Nucleus accumbens (tissue), 56 donors: ENCODE measurements at regions not wholly inside any gene's neighbourhood (a gene's known extent, or its start where the extent isn't known, plus 50 kb on each side); places are given as distances from the start of the nearest gene placed in this dataset.

Source experiments
- DNase-seq, 56 donors: peaks; one replicate each; lab custom pipeline; 2025; lab: John Stamatoyannopoulos, UW

GRCh38 chr1:34590211-34590623, 164.6 kb upstream of the GJB5 start:
- peak in 35 of 56 donors; percentile 1 to 73 (median 30) for DNase-seq

GRCh38 chr1:34591751-34592629, 162.9 kb upstream of the GJB5 start:
- DNase-seq, result peak in 1 of 56 donors; percentile 6

GRCh38 chr1:34597877-34598514, 156.9 kb upstream of the GJB5 start:
- peak in 52 of 56 donors; percentile 2 to 90 (median 47) for DNase-seq

- DNase-seq, result peak in 14 of 56 donors; percentile 1 to 43 (median 12)
These were observed 151.9 kb upstream of the GJB5 start for GRCh38 chr1:34602907-34603306.

GRCh38 chr1:34603594-34603993, 151.3 kb upstream of the GJB5 start:
- DNase-seq, result no peak

- DNase-seq, result no peak
These were observed 148.3 kb upstream of the GJB5 start for GRCh38 chr1:34606504-34606903.

- no peak for DNase-seq
These were observed 144.8 kb upstream of the GJB5 start for GRCh38 chr1:34610063-34610462.

- DNase-seq, result no peak
These were observed 143.3 kb upstream of the GJB5 start for GRCh38 chr1:34611571-34611970.

GRCh38 chr1:34612091-34612827, 142.6 kb upstream of the GJB5 start:
- no peak for DNase-seq

- DNase-seq, result no peak
These were observed 137.3 kb upstream of the GJB5 start for GRCh38 chr1:34617321-34618118.

- DNase-seq, result no peak
These were observed 136.5 kb upstream of the GJB5 start for GRCh38 chr1:34618381-34618780.

GRCh38 chr1:34619256-34619655, 135.6 kb upstream of the GJB5 start:
- DNase-seq, result no peak

GRCh38 chr1:34621916-34622315, 132.9 kb upstream of the GJB5 start:
- no peak for DNase-seq

GRCh38 chr1:34625521-34626015, 129.3 kb upstream of the GJB5 start:
- DNase-seq, result no peak

GRCh38 chr1:34627465-34628240, 127.2 kb upstream of the GJB5 start:
- no peak for DNase-seq

- no peak for DNase-seq
These were observed 123.7 kb upstream of the GJB5 start for GRCh38 chr1:34631126-34631525.

GRCh38 chr1:34639701-34640100, 115.1 kb upstream of the GJB5 start:
- no peak for DNase-seq

- no peak for DNase-seq
These were observed 114.0 kb upstream of the GJB5 start for GRCh38 chr1:34640654-34641401.

GRCh38 chr1:34642679-34643078, 112.2 kb upstream of the GJB5 start:
- DNase-seq, result no peak
